Heart left ventricle (tissue), 16 donors: ENCODE measurements at regions not wholly inside any gene's neighbourhood (a gene's known extent, or its start where the extent isn't known, plus 50 kb on each side); places are given as distances from the start of the nearest gene placed in this dataset.

Source experiments
- ATAC-seq, 4 donors: fragments of 200-7000 bp; cut with Tn5 transposase; one replicate each; pipeline ENCODE4 v1.9.1; 2020 to 2022; ENCODE audit warnings: moderate library complexity in 4 of 4, mild to moderate bottlenecking in 3 of 4, moderate number of reproducible peaks in 1 of 4
- DNase-seq, 5 donors: peaks; one replicate each; pipeline ENCODE4 v3.0.0-alpha.2; 2020
- H3K27ac ChIP-seq, 12 donors: fragments of 200-600 bp; sonication (generic) in 4 of 12; one replicate each; pipeline versions ENCODE4 v1.5.0 to v1.8.0; 2016 to 2022; ENCODE audit warnings: mild to moderate bottlenecking in 2 of 12
- H3K27me3 ChIP-seq, 9 donors: fragments of 200-600 bp; sonication (generic) in 2 of 9; one replicate each; pipeline versions ENCODE4 v1.5.1 to v1.8.0; 2016 to 2022; ENCODE audit warnings: mild to moderate bottlenecking in 3 of 9
- H3K36me3 ChIP-seq, 9 donors: fragments of 200-600 bp; sonication (generic) in 2 of 9; one replicate each; pipeline versions ENCODE4 v1.5.0 to v1.8.0; 2018 to 2022; ENCODE audit warnings: mild to moderate bottlenecking in 2 of 9
- H3K4me1 ChIP-seq, 12 donors: fragments of 200-600 bp; sonication (generic) in 4 of 12; one replicate each; pipeline versions ENCODE4 v1.5.0 to v1.8.0; 2016 to 2022; ENCODE audit warnings: mild to moderate bottlenecking in 3 of 12
- H3K4me3 ChIP-seq, 12 donors: fragments of 200-600 bp; sonication (generic) in 4 of 12; one replicate each; pipeline versions ENCODE4 v1.5.0 to v1.8.0; 2017 to 2022; ENCODE audit warnings: mild to moderate bottlenecking in 9 of 12, moderate library complexity in 4 of 12
- H3K9me3 ChIP-seq, 12 donors: fragments of 200-600 bp; sonication (generic) in 4 of 12; one replicate each; pipeline versions ENCODE4 v1.5.0 to v1.8.0; 2016 to 2022; ENCODE audit warnings: mild to moderate bottlenecking in 1 of 12
- CTCF ChIP-seq, 12 donors: fragments of 200-600 bp; sonication (generic) in 4 of 12; IDR thresholded peaks; one replicate each; pipeline versions ENCODE4 v1.5.0 to v1.8.0; 2018 to 2022; ENCODE audit warnings: antibody characterized with exemption in 12 of 12, mild to moderate bottlenecking in 5 of 12
- POLR2A ChIP-seq, 2 donors: fragments of 450-650 bp; IDR thresholded peaks; one replicate each; pipeline ENCODE4 v1.6.1; 2017; ENCODE audit warnings: antibody characterized with exemption in 2 of 2, mild to moderate bottlenecking in 2 of 2, moderate library complexity in 2 of 2
- WGBS, 4 donors: extraction: QIAGEN DNeasy Blood & Tissue Kit in 2 of 4; methylation state at CpG; one replicate each; pipeline versions ENCODE4 v1.1.5 to v1.1.7; 2013 to 2018; 5-methylcytosine and 5-hydroxymethylcytosine counted together
- intact Hi-C, 10 donors: fragments of 100-400 bp; cut with DNase I; formaldehyde crosslinking; loops; one replicate each; pipeline versions ENCODE4 v1.11.1 to v1.14.2; 2022
- donor health status: ischemic (EF 13 %, LVEDD 7.1; RV severe dilation, severe dysfunction).
- donor health status: healthy with polysubstance abuse.
- donor health status: DM: no; HTN: yes; CAD: no.
- donor health status: DM: no; HTN: no; CAD: no.
- donor health status: ischemic (EF 25% LVEDD 6.9; RV normal size, moderate dysfunction).
- donor health status: ischemic (EF 25% LVEDD 5.7; RV mildly dilated, moderate dysfunction).
- donor health status: healthy.
- donor health status: DM: yes; HTN: yes; CAD: no.
- donor health status: ischemic (EF 35%, LVEDD 5.7; RV mildly dilated, moderate dysfunction).
- donor health status: nonischemic (EF 11% LVEDD 7.7; RV severe dilation, severe dysfunction).
- donor health status: DM: yes; HTN: yes; CAD: no.
- donor health status: PGD.
- donor health status: ischemic (EF 29% LVEDD 5.4; RV normal size, mild dysfunction).
- donor health status: nonischemic (EF 23%, LVEDD 6.1; RV moderate dilation, normal function).

- no peak overlapping the region for H3K4me3 ChIP-seq
- no peak for TF ChIP-seq POLR2A (IDR thresholded peaks at IDR 0.05)
- TF ChIP-seq CTCF (IDR thresholded peaks at IDR 0.05) = no peak
- peaks cover 0 to 18% (median 6%) of the 10 kb centered on the region in 12 donors for H3K9me3 ChIP-seq
- 85 to 87% (median 86%) methylated on average over 4 of the region's 4 CpGs for WGBS, 4 donors
- no peak for DNase-seq
- no peaks in the 10 kb centered on the region for H3K27me3 ChIP-seq
- no peaks in the 10 kb centered on the region for H3K36me3 ChIP-seq
- H3K4me1 ChIP-seq = no peaks in the 10 kb centered on the region
- H3K27ac ChIP-seq = no peak overlapping the region
- intact Hi-C loops = no loop called here
- no peak for ATAC-seq
These were observed 258.1 kb upstream of the NOCT start for GRCh38 chr4:138757432-138757831.

- no peak for DNase-seq
- intact Hi-C loops = no loop called here
- Histone ChIP-seq H3K36me3 (no peaks in the 10 kb centered on the region), H3K27me3 (no peaks in the 10 kb centered on the region), H3K4me3 (no peak overlapping the region), H3K9me3 (peaks cover 0 to 20% (median 6%) of the 10 kb centered on the region in 12 donors), H3K27ac (no peak overlapping the region), H3K4me1 (no peaks in the 10 kb centered on the region)
- no peak for ATAC-seq
- TF ChIP-seq CTCF (IDR thresholded peaks at IDR 0.05) = no peak
- TF ChIP-seq POLR2A (IDR thresholded peaks at IDR 0.05) = no peak
These were observed 259.1 kb upstream of the NOCT start for GRCh38 chr4:138756519-138756918.

- ATAC-seq (no peak), DNase-seq (no peak)
- Histone ChIP-seq H3K4me3 (no peak overlapping the region), H3K36me3 (no peaks in the 10 kb centered on the region), H3K27me3 (no peaks in the 10 kb centered on the region), H3K4me1 (no peaks in the 10 kb centered on the region), H3K27ac (no peak overlapping the region), H3K9me3 (peaks cover 0 to 32% (median 6%) of the 10 kb centered on the region in 12 donors)
- no peak for TF ChIP-seq POLR2A (IDR thresholded peaks at IDR 0.05)
- no peak for TF ChIP-seq CTCF (IDR thresholded peaks at IDR 0.05)
- intact Hi-C loops = no loop called here
- WGBS, 4 donors = 91 to 97% (median 93%) methylated on average over 3 of the region's 3 CpGs
These were observed 264.3 kb upstream of the NOCT start for GRCh38 chr4:138751309-138751708.

- H3K4me3 ChIP-seq = no peak overlapping the region
- H3K27me3 ChIP-seq = no peaks in the 10 kb centered on the region
- H3K36me3 ChIP-seq = no peaks in the 10 kb centered on the region
- WGBS, 4 donors = 32 to 45% (median 37%) methylated on average over 2 of the region's 2 CpGs
- peaks cover 0 to 32% (median 6%) of the 10 kb centered on the region in 12 donors for H3K9me3 ChIP-seq
- TF ChIP-seq POLR2A (IDR thresholded peaks at IDR 0.05) = no peak
- no peak for TF ChIP-seq CTCF (IDR thresholded peaks at IDR 0.05)
- DNase-seq = no peak
- H3K27ac ChIP-seq = peak overlapping the region in 4 of 12 donors; percentile 22 to 48 (median 38)
- ATAC-seq = peak; percentile 79 to 99 (median 96)
- intact Hi-C loops = no loop called here
- H3K4me1 ChIP-seq = no peaks in the 10 kb centered on the region
These were observed 266.3 kb upstream of the NOCT start for GRCh38 chr4:138749303-138749702.
